ENCODE measurements at regions not wholly inside any gene's neighbourhood (a gene's known extent, or its start where the extent isn't known, plus 50 kb on each side); places are given as distances from the start of the nearest gene placed in this dataset.

- no peak for TF ChIP-seq POLR2A (IDR thresholded peaks at IDR 0.05)
- TF ChIP-seq CTCF (IDR thresholded peaks at IDR 0.05): no peak
Observed at GRCh38 chr17:27079660-27080059, 214.3 kb upstream of the WSB1 start.
